ENCODE measurements at regions not wholly inside any gene's neighbourhood (a gene's known extent, or its start where the extent isn't known, plus 50 kb on each side); places are given as distances from the start of the nearest gene placed in this dataset.

DNA sequence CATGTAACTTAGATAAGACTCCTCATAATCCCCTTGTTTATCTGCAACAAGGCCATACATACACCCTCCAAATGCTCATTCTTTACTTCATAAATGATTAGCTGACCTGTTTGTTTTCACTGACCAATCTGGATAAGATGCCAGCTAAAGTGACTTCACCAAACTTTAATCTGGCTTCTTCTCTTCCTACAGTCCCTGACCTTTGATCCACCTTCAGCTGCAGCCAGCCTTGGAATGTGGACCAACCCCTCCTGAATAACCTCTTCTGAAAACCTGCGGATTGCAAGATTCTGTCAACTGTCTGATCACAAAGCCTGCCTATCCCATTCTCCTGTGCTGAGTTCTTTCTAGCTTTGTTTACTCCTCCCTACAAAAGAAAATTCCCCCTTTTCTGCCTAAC lies 476.8 kb downstream of the LRRC70 start:
- Mint-ChIP-seq H3K36me3 (no peaks in the 10 kb centered on the region), H3K27me3 (ENCODE audit: low read depth in 3 of 3) (no peaks in the 10 kb centered on the region), H3K4me3 (no peak overlapping the region), H3K9me3 (peaks cover 0 to 9% (median 4%) of the 10 kb centered on the region in 7 donors), H3K4me1 (no peaks in the 10 kb centered on the region), H3K27ac (no peak overlapping the region)
- intact Hi-C loops (cut with micrococcal nuclease): no loop called here
- Histone ChIP-seq H4K20me1 (ENCODE audit: insufficient read depth, low read length) (no peaks in the 10 kb centered on the region), H3K79me2 (ENCODE audit: insufficient read depth, low read length) (no peaks in the 10 kb centered on the region), H3K27ac (ENCODE audit: low read depth in 1 of 2, low read length in 2 of 2) (no peak overlapping the region), H3K27me3 (ENCODE audit: control insufficient read depth in 2 of 2, insufficient read depth in 2 of 2, low read length in 2 of 2) (no peaks in the 10 kb centered on the region), H3K36me3 (replicated peaks in 1 of 2; ENCODE audit: control insufficient read depth in 1 of 2, insufficient read depth in 2 of 2, low read length in 2 of 2) (no peaks in the 10 kb centered on the region), H3K4me2 (replicated peaks; ENCODE audit: extremely low read depth, low read length, poor library complexity, severe bottlenecking) (no peak overlapping the region), H3K4me3 (replicated peaks in 1 of 3; ENCODE audit: low read depth in 2 of 3, low read length in 3 of 3) (no peak overlapping the region), H3K4me1 (ENCODE audit: control insufficient read depth in 1 of 2, insufficient read depth in 2 of 2, low read length in 2 of 2) (no peaks in the 10 kb centered on the region), H3K9ac (ENCODE audit: insufficient read depth, low read length, poor library complexity, severe bottlenecking) (no peak overlapping the region), H3K9me3 (replicated peaks in 1 of 2; ENCODE audit: control insufficient read depth in 1 of 2, insufficient read depth in 1 of 2, low read length in 2 of 2) (peaks cover 0 to 5% of the 10 kb centered on the region in 2 donors), H2AFZ (ENCODE audit: insufficient read depth, low read depth, low read length, poor library complexity, severe bottlenecking) (no peak overlapping the region)
- no peak for DNase-seq
- TF ChIP-seq, protein P1, sequence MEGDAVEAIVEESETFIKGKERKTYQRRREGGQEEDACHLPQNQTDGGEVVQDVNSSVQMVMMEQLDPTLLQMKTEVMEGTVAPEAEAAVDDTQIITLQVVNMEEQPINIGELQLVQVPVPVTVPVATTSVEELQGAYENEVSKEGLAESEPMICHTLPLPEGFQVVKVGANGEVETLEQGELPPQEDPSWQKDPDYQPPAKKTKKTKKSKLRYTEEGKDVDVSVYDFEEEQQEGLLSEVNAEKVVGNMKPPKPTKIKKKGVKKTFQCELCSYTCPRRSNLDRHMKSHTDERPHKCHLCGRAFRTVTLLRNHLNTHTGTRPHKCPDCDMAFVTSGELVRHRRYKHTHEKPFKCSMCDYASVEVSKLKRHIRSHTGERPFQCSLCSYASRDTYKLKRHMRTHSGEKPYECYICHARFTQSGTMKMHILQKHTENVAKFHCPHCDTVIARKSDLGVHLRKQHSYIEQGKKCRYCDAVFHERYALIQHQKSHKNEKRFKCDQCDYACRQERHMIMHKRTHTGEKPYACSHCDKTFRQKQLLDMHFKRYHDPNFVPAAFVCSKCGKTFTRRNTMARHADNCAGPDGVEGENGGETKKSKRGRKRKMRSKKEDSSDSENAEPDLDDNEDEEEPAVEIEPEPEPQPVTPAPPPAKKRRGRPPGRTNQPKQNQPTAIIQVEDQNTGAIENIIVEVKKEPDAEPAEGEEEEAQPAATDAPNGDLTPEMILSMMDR (IDR thresholded peaks at IDR 0.05): no peak
- 86% methylated on average over 1 of the region's 1 CpG for WGBS (ENCODE audit: insufficient coverage)

DNA sequence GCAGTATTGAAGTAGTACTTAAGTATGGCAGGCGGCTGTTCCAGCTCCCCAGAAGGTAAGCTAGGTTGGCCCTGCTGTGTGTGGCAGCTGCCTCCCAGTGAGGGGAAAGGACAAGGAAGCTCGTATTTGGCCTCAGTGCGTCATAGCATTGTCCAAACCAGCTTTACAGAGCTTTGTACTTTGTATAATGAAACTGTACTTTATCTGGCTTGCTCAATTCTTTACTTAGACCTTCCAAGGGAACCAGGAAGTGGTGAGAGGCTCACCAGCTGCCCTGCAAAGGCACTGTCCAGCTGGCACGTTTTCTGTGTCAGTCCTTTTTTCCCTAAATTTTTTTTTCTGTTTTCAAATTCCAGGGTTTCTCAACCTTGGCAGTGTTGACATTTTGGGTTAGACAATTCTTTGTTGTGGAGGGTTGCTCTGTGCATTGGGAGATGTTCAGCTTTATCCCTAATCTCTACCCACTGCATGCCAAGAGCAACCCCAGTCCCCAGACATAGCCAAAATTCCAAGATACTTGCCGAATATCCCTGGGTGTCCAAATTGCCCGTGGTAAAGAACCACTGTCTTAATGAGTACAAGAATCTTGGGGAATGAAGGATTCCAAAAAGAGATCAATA lies 474.5 kb downstream of the LRRC70 start:
- H3K4me3 Mint-ChIP-seq: no peak overlapping the region
- Histone ChIP-seq H3K36me3 (replicated peaks in 1 of 2; ENCODE audit: control insufficient read depth in 1 of 2, insufficient read depth in 2 of 2, low read length in 2 of 2) (no peaks in the 10 kb centered on the region), H3K4me2 (replicated peaks; ENCODE audit: extremely low read depth, low read length, poor library complexity, severe bottlenecking) (no peak overlapping the region), H3K4me1 (ENCODE audit: control insufficient read depth in 1 of 2, insufficient read depth in 2 of 2, low read length in 2 of 2) (no peaks in the 10 kb centered on the region), H3K4me3 (replicated peaks in 1 of 3; ENCODE audit: low read depth in 2 of 3, low read length in 3 of 3) (no peak overlapping the region), H3K79me2 (ENCODE audit: insufficient read depth, low read length) (no peaks in the 10 kb centered on the region), H4K20me1 (ENCODE audit: insufficient read depth, low read length) (no peaks in the 10 kb centered on the region), H3K27ac (ENCODE audit: low read depth in 1 of 2, low read length in 2 of 2) (no peak overlapping the region), H3K27me3 (ENCODE audit: control insufficient read depth in 2 of 2, insufficient read depth in 2 of 2, low read length in 2 of 2) (no peaks in the 10 kb centered on the region), H3K9me3 (replicated peaks in 1 of 2; ENCODE audit: control insufficient read depth in 1 of 2, insufficient read depth in 1 of 2, low read length in 2 of 2) (peaks cover 0 to 11% of the 10 kb centered on the region in 2 donors), H2AFZ (ENCODE audit: insufficient read depth, low read depth, low read length, poor library complexity, severe bottlenecking) (no peak overlapping the region), H3K9ac (ENCODE audit: insufficient read depth, low read length, poor library complexity, severe bottlenecking) (no peak overlapping the region)
- TF ChIP-seq, protein P1 (IDR thresholded peaks at IDR 0.05): no peak
- H3K9me3 Mint-ChIP-seq: peaks cover 0 to 9% (median 2%) of the 10 kb centered on the region in 7 donors
- H3K36me3 Mint-ChIP-seq: no peaks in the 10 kb centered on the region
- intact Hi-C loops (cut with micrococcal nuclease): no loop called here
- no peak for DNase-seq
- H3K4me1 Mint-ChIP-seq: no peaks in the 10 kb centered on the region
- H3K27me3 Mint-ChIP-seq (ENCODE audit: low read depth in 3 of 3): no peaks in the 10 kb centered on the region
- H3K27ac Mint-ChIP-seq: no peak overlapping the region
- WGBS (ENCODE audit: insufficient coverage): 67% methylated on average over 2 of the region's 6 CpGs

All from CD14-positive monocyte (primary cell).